Activated T-cell treated with anti-CD3 and anti-CD28 coated beads for 24 hours (primary cell): ENCODE measurements at regions not wholly inside any gene's neighbourhood (a gene's known extent, or its start where the extent isn't known, plus 50 kb on each side); places are given as distances from the start of the nearest gene placed in this dataset.

ENCODE experiments used
- DNase-seq: peaks from one replicate; pipeline ENCODE4 v3.0.0-alpha.2; 2020; ENCODE audit warnings: low read depth

DNA sequence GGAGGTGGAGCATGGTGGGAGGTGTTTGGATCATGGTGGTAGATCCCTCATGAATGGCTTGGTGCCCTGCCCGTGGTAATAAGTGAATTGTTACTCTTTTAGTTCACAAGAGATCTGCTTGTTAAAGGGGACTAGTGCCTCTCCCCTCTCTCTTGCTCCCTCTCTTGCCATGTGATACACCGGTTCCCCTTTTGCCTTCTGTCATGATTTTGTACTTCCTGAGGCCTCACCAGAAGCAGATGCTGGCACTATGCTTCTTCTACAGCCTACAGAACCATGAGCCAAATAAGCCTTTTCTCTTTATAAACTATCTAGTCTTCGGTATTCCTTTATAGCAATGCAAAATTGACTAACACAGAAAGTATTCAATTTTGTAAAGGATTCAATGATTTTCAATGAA lies 817.1 kb downstream of the TLR4 start:
- no peak for DNase-seq

DNA sequence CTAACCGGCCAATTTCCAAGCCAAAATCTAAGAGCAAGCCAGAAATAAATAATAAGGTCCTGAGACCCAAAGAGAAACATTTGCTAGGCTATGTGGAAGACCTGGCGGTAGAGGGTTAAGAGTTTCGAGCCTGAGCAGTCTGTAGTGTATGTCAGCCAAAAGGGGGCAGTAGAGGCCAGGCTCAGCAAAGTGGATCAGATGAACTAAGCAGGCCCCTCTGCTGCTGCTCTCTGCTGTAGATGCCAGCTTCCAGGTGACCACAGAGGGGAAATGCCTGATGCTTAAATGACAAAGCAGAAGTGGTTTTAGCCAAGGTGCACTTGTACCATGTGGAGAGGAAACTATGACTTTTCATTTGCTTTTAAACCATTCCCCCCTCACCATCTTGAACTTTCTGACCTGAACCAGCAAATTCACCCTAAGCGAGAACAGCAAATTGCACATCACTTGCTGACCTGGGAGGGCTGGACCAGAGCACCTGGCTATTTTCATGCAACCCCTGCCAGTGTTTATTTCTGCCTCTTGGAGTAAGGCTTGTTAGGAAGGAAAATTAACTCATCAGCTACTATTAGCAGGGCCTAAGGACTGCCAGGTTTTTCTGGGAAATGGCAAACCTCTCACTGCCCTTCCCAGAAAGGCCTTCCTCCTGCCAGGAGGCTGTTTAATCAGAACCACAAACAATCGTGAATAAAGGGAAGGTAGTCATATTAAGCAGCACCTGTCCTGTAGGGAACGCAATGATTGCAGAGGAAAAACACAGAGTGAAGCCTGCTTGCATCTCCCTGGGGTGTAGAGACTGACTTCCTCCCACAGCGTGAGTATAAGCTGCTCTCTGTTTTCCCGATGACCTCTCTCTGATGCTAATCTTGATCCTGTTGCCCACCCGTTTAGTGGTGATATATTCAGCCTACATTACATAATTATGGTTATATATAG lies 818.2 kb downstream of the TLR4 start:
- no peak for DNase-seq

GRCh38 chr9:118527261-118527660 lies 823.1 kb downstream of the TLR4 start:
- DNase-seq, result no peak

- no peak for DNase-seq
Measured at GRCh38 chr9:118529210-118529609, 825.0 kb downstream of the TLR4 start.

GRCh38 chr9:118529624-118530214 lies 825.5 kb downstream of the TLR4 start:
- DNase-seq, result no peak

DNA sequence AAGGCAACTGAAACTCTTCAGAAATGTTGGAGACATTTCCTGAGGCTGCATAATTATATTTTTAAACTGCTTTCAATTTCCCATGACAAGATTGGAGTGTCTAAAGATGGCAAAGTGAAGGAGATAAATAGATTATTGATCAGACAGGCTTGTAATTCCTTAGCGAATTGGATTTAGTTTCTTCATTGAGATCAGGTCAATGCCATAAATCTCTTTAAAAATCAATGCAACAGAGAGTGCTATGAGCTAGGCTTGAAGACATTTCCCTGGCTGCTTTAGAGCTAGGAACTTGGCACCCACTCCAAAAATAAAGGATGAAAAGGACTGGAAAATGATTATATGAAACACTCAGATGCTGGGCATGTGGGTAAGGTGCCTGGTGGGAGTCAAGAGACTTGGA lies 828.4 kb downstream of the TLR4 start:
- no peak for DNase-seq

- no peak for DNase-seq
Measured at GRCh38 chr9:118533101-118533500, 828.9 kb downstream of the TLR4 start.

GRCh38 chr9:118533850-118534249 lies 829.6 kb downstream of the TLR4 start:
- no peak for DNase-seq

- no peak for DNase-seq
Measured at GRCh38 chr9:118536153-118536552, 832.0 kb downstream of the TLR4 start.

DNA sequence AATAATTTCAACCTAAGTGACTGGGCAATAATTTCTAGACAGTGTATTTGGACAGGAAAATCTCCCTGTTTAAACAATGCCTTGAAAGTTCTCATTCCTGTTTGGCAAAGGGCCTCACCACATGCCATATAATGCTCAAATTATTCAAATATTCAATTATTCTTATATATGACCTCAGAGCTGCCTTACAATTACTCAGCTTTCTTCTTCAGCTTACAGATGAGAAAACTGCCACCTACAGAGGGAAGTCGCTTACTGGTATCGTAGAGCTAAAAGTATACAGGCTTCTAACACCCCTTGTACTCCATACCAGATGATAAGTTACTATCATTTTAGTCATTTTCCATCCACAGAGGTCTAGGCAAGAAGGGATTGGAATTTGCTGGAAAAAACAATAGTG lies 830.3 kb downstream of the BRINP1 start:
- no peak for DNase-seq

- DNase-seq, result no peak
Measured at GRCh38 chr9:118553465-118553864, 815.8 kb downstream of the BRINP1 start.

DNA sequence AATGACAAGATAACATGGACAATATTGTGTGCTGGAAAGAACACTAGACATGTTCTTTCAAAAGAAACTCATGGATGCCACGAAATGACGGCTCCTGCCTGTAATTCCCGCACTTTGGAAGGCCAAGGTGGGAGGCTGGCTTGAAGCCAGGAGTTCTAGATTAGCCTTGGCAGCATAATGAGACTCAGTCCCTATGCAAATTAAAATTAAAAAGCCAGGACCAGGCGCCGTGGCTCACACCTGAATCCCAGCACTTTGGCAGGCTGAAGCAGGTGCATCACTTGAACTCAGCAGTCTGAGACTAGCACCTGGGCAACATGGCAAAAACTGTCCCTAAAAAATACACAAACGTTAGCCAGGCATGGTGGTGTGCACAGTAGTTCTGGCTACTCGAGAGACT lies 814.2 kb downstream of the BRINP1 start:
- DNase-seq, result no peak

DNA sequence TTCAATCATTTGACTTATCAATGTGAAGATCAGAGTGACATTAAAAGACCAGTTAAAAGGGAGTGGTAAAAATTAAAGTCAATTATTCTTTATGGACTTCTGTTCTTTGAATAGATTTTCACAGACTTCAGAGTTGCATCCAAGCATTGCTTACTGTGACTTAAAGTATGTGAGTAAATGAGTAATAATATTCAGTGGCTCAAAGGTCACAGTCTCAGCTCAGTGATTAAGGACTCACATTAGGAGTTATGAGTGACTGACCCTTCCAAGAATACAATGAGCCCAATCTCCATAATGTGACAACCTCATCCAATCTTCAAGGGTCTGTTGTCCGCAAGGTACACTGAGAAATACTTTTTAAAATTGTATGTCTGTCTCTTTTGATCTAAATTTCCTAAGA lies 811.2 kb downstream of the BRINP1 start:
- DNase-seq, result no peak

DNA sequence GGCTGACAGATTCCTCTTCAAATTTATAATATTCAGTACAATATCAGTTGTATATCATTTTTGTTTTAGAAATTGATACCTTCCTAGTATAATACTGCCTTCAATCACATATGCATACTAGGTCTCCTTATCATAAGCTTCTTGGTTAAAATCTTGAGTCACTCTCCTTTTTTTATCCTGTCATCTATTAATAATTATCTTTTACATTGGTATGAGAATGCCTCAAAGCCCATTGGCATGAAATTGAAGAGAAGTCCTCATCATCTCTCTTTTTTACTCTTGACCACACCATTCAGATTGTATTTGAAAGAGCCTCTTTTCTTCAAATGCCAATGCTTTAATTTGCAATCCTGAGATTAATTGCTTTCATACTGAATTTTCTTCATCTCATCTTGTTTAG lies 810.3 kb downstream of the BRINP1 start:
- no peak for DNase-seq

DNA sequence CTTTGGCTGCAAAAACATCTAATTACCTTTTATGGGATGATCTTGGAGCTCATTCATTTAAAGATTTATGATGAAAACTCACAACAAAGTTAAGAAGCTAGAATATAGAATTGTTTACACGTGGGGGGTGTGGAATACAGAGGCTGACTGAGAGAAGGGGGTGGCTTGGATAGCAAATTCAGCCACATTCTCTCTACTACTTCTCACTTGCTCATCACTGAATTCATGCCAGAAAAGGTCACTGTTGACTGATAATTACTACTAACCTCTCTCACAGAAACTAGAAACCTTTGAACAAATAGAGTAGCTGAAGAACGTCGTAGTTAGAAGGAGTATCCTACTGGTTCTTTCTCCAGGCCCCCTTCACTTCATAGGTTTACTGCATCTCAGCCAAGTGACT lies 808.2 kb downstream of the BRINP1 start:
- no peak for DNase-seq

- DNase-seq, result no peak
Measured at GRCh38 chr9:118563677-118564076, 805.6 kb downstream of the BRINP1 start.

GRCh38 chr9:118567861-118568260 lies 801.4 kb downstream of the BRINP1 start:
- DNase-seq, result no peak

DNA sequence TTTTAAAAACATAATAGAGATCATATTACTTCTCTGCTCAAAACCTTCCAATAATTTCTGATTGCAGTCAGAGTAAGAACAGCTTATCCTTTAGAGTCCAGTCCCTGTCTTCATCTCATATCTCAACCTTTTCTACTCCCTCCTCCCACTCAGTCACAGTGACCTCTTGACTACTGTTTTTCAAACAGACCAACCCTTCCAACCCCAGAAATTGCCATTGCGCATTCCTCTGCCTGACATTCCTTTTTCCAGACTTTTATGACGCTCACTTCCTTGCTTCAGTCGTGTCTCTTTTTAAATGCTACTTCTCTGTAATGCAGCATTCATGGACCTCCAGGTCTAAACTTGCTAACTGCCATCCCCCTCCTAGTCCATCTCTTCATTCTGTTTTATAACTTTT lies 800.5 kb downstream of the BRINP1 start:
- no peak for DNase-seq

DNA sequence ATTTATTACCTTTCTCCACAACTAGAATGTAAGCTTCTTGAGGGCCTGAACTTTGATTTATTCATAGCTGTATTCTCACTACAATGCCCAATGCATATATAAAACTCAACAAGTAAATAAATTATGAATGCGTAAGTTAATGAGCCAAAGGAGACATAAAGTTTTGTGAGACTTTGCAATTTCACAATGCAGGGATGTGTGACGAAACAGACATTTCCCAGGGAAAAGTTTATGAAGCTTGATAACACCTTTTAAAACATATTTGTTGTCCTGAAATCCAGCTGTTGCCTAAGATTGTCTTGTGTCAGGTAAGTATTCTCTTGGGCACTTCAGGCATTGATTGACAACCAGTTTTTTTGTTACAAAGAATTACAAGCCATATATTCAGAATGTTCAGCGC lies 800.1 kb downstream of the BRINP1 start:
- DNase-seq, result no peak

GRCh38 chr9:118570066-118570465 lies 799.2 kb downstream of the BRINP1 start:
- no peak for DNase-seq

- DNase-seq, result no peak
Measured at GRCh38 chr9:118575341-118576070, 793.7 kb downstream of the BRINP1 start.

DNA sequence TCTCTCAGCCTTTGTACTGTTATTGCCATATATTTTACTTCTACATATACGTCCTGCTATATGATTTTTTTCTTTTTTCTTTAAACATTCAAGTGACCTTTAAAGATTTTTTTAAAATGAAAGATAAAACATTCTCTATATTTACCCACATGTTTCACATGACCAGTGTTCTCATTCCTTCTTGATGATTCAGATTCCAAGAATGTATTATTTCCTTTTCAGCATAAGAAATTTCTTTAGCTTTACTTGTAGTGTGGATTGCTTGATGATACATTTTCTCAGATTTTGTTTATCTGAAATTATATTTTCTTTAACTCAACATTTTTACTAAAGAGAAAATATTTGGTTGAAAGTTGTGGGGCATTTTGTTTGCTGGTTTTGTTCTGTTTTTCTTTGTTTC lies 792.1 kb downstream of the BRINP1 start:
- no peak for DNase-seq

DNA sequence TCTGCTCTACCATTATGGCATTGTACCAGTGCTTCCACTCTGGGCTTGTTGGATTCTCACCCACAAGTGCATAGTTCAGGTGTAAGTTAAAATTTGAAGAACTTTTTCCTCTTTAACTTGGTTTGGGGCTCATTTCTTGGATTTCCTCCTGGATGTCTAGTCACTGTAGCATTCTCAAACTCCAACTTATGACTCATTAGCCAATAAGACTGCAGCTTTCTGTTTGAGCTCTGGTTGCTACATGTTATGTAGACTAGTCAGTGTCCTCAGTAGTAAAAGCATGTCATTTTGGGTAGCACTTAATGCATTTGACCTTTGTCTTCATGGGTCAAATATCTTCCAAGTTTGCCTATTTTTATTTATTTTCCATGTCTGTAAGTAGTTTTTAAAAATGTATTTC lies 790.8 kb downstream of the BRINP1 start:
- DNase-seq, result no peak
